ENCODE measurements at regions not wholly inside any gene's neighbourhood (a gene's known extent, or its start where the extent isn't known, plus 50 kb on each side); places are given as distances from the start of the nearest gene placed in this dataset.

GRCh38 chr3:178415384-178415783 is 120.9 kb upstream of the KCNMB2 start:
- no peak for DNase-seq (ENCODE audit: low spot score)

GRCh38 chr3:178417736-178418135 is 118.5 kb upstream of the KCNMB2 start:
- DNase-seq (ENCODE audit: low spot score) = no peak

- DNase-seq (ENCODE audit: low spot score) = no peak
Observed at GRCh38 chr3:178419071-178419470, 117.2 kb upstream of the KCNMB2 start.

DNA sequence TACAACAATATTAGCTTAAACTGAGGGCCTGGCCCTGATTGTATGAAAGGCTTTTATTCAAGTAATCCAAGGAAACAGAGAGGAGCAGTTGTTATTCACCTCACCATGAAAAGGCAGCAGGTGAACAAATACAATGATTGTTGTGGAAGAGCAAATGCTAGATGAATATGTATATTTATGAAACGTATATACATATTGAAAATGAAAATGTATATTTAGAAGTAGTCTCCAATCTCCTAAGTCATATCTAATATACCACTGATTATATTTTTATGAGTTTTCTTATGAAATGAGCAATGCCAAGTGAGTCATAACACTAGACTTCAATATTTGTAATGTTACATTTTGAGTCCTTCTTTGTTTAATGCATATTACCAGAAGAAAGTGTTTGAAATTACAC is 116.2 kb upstream of the KCNMB2 start:
- no peak for DNase-seq (ENCODE audit: low spot score)

DNA sequence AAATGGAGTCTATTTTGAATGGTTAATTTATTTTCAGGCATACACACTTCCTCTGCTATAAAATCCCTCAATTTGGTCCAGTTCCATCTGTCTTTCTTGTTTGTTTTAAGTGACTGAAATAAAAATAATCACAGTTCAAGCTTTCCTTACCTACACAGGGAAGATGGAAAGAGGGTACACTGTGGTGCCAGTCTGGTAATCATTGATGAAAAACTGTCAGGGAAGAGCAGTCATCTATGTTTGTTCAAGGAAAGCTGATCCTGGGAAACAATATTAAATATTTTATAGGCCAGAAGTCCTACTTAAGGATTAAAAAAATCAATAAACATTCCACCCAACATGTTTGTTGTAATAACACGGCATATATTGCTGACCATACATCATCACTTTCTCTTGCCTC is 115.2 kb upstream of the KCNMB2 start:
- DNase-seq (ENCODE audit: low spot score) = no peak

GRCh38 chr3:178422406-178422805 is 113.8 kb upstream of the KCNMB2 start:
- DNase-seq (ENCODE audit: low spot score) = no peak

DNA sequence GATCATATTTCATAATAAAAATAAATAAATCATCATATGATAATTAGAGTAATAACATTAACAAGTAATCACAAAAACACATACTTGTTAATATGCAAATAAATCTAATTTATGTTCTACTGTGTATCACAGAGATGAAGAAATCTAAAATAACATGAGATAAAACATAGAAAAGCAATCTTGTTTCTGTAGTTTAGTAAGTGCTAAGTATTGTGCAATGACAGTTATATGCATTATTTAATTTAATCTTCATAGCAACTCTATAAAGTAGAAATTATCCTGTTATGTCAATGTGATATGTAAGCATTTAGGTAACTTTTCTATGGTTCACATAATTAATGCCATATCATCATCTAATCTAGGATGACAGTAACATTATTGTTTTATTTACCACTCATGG is 108.2 kb upstream of the KCNMB2 start:
- DNase-seq (ENCODE audit: low spot score) = no peak

DNA sequence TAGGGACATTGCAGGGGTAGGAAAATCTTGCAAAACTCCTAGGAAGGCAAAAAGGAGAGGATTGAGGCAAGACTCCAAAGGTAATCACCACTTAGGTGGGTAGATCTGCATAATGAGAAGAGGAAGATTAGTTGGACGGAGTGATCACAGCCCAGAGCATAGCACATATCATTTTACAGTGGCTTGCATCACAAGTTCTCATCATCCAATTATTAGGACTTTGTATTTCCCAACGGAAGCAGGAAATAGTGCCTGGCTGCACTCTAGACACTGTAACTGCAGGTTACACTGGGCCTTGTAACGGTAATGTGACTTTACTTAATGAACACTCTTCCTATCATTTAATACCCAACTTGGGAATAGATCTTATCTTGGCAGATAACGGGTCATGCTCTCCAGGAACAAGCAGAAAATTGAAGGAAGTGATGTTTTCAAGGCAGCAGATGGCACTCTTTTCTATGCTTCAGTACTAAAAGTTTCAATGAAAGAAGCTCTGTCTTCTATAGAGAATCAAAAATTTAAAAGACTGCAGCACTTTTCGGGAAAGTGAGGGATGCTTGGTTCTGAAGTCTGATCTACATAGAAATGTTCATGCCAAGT is 101.9 kb upstream of the KCNMB2 start:
- DNase-seq (ENCODE audit: low spot score) = no peak

DNA sequence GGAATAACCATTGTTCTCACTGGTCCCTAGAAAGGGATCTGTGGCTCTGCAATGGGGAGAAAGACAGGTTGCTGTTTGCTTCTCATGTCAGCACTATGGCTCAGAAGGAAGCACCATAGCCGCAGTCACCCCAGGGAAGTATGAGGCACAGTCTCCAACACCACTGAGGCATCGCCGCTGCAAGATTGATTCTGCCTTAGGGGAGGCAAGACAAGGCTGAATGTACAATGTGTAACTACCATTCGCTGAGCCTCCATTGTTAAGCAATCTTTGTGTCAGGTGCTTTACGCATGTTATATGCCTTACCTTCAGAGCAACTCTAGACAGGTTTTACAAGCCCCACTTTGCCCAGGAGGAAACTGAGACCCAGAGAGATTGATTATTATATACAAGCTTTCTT is 100.7 kb upstream of the KCNMB2 start:
- no peak for DNase-seq (ENCODE audit: low spot score)

DNA sequence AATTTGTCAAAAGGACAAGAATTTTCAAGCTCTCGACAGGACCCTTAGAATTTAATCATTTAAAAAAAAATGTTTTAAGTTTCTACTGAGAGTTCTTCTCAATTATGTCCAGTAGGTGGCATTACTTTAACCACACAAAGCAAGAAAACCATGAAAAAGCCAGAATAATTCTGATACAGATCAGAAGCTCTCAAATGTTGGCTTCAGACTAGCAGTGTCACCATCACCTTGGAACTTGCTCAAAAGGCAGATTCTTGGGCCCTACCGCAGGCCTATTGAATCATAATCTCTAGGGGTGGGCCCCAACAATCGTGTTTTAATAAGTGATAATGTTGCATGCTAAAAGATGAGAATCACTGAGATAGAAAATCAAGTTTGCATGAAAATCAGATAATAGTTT is 99.5 kb upstream of the KCNMB2 start:
- peak; percentile 26 for DNase-seq (ENCODE audit: low spot score)

DNA sequence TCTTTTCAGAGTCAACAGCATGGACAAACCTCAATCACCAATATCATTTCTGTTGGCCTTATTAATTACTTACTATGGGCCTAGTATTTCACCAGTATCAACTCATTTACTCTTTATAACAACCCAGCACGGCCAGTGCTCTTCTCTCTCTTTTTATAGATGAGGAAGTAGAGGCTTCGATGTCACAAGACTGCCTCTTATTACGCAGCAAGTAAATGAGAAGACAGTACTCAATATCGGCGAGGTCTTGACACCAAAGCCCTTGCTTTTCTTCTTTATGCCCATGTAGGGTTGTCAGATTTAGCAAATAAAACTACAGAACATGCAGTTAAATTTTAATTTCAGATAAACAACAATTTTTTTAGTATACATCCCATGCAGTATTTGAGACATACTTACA is 99.0 kb upstream of the KCNMB2 start:
- DNase-seq (ENCODE audit: low spot score) = no peak

DNA sequence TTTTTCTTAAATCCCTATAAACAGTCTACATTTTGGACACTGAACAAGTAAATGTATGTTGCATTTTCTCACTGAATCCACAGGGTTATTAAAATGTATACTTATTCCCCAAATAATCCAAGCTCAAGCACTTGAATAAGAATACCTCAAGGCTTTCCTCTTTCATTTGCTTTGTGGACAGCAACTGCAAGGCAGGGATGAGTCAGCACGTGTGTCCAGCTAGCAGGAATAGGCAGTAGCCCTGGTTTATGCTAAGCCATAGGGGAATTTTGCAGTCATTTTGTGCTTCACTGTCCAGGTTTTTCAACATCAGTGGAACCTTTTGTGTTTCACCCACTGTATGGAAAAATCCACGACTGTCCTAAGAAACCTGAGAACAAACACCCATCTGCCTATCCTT is 96.7 kb upstream of the KCNMB2 start:
- no peak for DNase-seq (ENCODE audit: low spot score)

DNA sequence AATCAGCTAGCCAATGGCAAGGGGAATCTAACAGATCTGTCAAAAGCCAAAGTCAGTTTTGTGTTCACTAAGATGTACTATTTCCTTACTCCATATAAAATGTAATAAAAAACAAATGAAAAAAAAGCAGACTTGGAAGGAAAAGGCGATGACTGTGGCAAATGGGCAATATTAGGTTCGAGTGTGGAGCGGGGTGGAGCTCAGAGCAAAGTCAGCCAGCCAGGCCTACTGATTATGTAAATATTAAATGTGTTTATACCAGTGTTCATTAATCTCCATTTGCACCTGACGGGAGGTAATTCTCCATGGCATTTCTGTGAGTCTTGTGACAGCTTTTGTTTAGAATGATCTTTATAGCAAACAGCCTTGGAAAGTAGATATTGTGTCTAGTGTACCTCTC is 96.2 kb upstream of the KCNMB2 start:
- no peak for DNase-seq (ENCODE audit: low spot score)

DNA sequence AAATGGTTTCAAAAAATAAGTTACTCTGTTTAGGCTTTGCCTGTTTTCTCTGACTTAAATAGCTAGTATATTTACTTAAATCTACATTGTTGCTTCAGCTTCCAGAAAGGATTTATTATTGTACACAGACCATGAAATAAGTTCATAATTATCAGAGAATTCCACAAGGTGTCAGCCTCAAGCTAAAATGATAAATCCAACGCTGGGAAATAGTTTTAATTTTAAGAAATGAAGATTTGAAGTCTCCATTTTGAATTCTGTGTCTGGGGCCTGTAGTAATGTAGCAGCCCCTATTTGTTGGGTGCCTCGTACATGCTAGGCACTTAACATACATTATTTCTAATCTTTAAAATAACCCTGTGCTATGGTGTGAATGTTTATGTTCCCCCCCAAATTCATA is 92.6 kb upstream of the KCNMB2 start:
- no peak for DNase-seq (ENCODE audit: low spot score)

- DNase-seq (ENCODE audit: low spot score) = no peak
Observed at GRCh38 chr3:178445139-178445538, 91.1 kb upstream of the KCNMB2 start.

- no peak for DNase-seq (ENCODE audit: low spot score)
Observed at GRCh38 chr3:178446059-178446458, 90.2 kb upstream of the KCNMB2 start.

DNA sequence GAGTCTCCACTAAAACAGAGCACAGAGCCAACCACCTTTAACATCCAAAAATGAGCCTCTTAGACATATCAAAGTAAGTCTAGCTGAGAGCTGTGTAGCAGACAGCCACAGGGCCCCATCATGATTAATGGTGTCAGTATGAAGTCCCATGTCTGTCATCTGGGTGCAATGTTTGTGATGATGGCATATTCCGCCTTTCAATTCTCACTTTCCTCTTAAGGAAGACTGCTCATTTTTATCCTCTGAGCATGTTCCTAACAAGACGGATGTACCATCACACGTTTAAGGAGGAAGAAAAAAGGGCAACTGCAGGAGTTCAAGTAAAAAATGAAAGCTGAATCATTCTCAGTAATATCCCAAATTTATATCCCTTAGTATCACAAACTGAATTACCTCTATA is 85.8 kb upstream of the KCNMB2 start:
- no peak for DNase-seq (ENCODE audit: low spot score)

DNA sequence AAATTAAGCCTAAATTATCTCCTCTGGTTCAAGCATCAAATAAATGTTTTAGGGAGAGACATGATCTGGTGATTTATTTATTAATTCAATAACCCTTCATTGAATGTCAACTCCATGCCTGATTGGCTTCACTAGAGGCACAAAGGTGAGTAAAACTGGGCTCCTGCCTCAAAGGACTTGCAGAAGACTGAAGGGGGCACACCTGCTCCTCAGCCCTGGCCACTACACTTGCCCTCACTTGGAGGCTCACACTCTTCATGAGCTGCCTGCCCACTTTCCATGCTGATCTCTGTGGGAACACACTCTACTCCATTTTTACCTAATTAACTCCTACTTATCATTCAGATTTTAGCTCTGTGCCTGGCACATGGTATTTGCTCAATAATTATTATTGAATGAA is 84.4 kb upstream of the KCNMB2 start:
- DNase-seq (ENCODE audit: low spot score) = no peak

DNA sequence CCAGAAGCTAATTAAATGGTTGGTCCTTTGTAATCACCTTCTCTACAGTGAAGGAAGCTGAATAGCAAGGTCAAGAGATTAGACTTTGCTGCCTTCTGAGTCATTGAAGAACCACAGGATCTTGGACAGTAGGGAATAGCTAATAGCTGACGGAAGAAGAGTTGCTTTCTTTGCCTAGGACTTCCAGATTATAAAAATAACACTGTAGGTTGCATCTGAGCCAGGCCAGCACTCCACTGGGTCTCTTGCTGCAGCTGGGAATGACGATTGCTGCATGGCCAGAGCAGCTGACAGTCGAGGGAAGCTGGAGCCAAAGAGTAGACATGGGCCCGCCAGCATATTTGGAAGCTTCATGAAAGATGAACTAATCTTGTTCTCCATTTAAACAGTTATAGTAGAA is 81.5 kb upstream of the KCNMB2 start:
- no peak for DNase-seq (ENCODE audit: low spot score)

DNA sequence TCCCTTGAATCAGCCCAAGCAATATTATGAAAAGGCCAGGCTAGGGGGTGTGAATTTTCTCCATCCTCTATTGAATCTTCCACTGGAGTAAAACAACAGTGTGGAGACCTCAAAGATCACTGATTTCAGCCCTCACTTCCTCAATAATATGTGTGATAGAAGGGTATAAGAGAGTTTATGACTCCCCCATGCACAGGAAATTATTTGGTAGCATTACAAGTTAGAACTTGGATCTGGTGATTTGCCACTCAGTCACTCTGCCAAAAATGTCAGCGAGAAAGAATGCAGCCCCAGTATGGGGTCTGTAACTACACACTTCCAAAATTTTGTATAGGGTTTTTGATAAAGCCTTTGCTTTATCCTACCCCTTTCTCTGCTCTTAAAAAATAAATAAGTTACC is 81.0 kb upstream of the KCNMB2 start:
- DNase-seq (ENCODE audit: low spot score) = no peak

- no peak for DNase-seq (ENCODE audit: low spot score)
Observed at GRCh38 chr3:178455946-178456345, 80.3 kb upstream of the KCNMB2 start.

DNA sequence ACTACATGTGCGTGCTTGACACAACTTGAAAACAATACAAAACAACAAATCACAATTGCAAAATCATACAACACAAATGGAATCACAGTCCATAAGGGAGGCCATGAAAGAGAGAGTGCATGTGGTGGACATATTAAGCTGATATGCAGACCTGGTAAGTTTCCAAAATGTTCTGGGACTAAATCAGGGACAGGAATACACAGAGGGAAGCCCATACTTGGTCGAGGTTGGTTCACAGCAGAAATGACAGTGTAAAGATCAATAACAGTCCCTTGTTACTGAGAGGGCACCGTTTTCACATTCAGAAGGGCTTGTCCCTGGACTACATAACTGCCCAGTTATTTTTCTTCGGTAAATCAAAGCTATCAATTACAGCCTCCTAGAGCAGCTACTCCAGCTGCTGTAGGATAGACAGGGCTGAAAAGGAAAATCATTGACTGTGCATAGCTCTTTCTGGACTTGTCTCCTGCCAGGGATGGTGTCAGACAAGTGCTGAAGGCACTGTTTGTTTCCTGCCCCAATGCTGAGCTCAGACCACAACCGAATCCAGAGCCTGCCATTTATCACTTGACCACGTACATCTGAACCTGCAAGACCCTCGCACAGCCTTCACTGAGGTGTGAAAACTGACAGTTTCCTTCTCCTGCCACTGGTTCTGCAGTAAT is 79.5 kb upstream of the KCNMB2 start:
- DNase-seq (ENCODE audit: low spot score) = no peak

DNA sequence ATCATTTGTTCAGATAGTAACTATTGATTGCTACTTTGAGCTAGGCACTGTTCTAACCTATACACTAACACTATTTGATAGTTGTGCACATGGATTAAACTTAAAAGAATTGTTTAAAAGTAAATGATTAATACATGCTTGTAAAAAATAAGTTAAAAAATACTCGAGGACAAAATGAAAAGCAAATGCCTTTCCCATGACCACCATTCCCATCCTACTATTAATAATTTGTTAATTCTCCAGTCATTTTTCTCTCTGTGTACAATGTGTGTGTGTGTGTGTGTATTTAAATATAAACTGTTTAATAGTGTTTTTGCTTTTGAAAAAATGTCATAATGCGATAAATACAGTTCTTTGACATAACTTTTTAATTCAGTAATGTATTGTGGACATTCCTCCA is 78.7 kb upstream of the KCNMB2 start:
- no peak for DNase-seq (ENCODE audit: low spot score)

GRCh38 chr3:178458313-178459037 is 77.8 kb upstream of the KCNMB2 start:
- DNase-seq (ENCODE audit: low spot score) = no peak
